ENCODE measurements at regions not wholly inside any gene's neighbourhood (a gene's known extent, or its start where the extent isn't known, plus 50 kb on each side); places are given as distances from the start of the nearest gene placed in this dataset.
A peak's percentile ranks its signal among the peaks of the same experiment; 100 is the strongest.
"Not testable (repeated sequence)": the region's sequence is repeated elsewhere in the genome, so short reads cannot be mapped to it uniquely, and the experiment has no call there.

DNA sequence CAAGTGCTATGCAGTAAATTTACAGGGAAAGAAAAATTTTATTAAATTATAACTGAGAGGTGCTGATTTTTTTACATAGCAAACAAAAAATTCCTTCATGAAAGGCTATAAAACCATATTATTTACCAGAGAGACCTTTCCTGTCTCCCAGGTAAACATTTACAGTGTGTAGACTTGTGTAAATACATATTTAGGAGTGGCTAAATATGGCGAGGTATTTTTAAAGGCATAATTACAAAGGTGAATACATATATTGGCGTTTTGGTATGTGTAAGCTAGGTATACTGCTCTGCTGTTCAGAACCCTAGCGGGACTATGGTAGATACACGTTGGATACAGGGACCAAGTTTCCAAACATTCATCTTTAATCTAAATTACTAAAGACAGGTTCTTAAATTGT lies 170.6 kb upstream of the MEF2C start:
- POLR2A ChIA-PET (ENCODE audit: low non-redundant PET): no interaction called here
- TF ChIP-seq, protein P1, sequence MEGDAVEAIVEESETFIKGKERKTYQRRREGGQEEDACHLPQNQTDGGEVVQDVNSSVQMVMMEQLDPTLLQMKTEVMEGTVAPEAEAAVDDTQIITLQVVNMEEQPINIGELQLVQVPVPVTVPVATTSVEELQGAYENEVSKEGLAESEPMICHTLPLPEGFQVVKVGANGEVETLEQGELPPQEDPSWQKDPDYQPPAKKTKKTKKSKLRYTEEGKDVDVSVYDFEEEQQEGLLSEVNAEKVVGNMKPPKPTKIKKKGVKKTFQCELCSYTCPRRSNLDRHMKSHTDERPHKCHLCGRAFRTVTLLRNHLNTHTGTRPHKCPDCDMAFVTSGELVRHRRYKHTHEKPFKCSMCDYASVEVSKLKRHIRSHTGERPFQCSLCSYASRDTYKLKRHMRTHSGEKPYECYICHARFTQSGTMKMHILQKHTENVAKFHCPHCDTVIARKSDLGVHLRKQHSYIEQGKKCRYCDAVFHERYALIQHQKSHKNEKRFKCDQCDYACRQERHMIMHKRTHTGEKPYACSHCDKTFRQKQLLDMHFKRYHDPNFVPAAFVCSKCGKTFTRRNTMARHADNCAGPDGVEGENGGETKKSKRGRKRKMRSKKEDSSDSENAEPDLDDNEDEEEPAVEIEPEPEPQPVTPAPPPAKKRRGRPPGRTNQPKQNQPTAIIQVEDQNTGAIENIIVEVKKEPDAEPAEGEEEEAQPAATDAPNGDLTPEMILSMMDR (conservative IDR thresholded peaks at IDR 0.05; ENCODE audit: low read depth): no peak
- no peak for DNase-seq (ENCODE audit: low spot score)
- H3K27ac ChIP-seq: no peak overlapping the region
- CTCF ChIA-PET: no interaction called here

- POLR2A ChIA-PET (ENCODE audit: low non-redundant PET); H3K27ac ChIP-seq; DNase-seq (ENCODE audit: low spot score); CTCF ChIA-PET: not testable (repeated sequence)
Observed at GRCh38 chr5:89050062-89050461, 167.1 kb upstream of the MEF2C start.

DNA sequence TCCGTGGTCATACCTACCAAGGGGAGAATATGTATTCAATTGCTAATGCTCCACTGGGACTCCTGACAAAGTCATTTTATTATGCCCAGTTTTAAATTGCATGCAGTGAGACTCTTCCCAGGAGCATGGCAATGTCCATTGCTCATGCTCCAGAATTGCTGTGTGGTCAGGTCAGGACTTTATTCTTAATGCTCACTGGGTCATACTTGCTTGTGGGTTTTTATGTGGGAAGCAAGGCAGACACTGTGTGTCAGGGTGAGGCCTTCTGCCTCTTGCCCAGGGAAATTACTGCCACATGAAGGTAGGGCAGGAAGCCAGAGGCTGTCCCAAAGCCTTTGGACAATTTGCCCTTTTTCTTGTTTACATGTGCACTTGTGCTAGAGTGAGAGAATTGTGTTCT lies 164.6 kb upstream of the MEF2C start:
- CTCF ChIA-PET: no interaction called here
- H3K27ac ChIP-seq: no peak overlapping the region
- TF ChIP-seq, protein P1 (conservative IDR thresholded peaks at IDR 0.05; ENCODE audit: low read depth): no peak
- no peak for DNase-seq (ENCODE audit: low spot score)
- POLR2A ChIA-PET (ENCODE audit: low non-redundant PET): no interaction called here

DNA sequence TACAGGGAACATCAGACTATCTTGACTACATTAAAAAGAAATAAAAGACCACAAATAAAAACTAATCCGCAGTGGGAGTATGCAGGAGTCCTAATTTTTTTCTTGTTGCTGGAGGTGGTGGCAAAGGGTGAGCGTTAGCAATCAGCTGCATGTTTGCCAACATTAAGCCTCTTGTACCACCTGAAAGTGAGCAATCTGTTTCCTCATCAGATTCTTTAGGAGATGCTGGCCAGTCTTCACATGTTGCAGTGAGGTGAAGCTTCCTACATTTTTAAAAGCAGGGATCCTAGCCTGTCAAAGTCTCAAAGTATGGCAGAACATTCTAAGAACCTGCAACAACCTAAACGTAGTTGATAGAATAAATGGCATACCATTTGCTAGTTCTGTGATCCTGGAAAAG lies 162.2 kb upstream of the MEF2C start:
- TF ChIP-seq, protein P1 (conservative IDR thresholded peaks at IDR 0.05; ENCODE audit: low read depth): no peak
- H3K27ac ChIP-seq: no peak overlapping the region
- POLR2A ChIA-PET (ENCODE audit: low non-redundant PET): no interaction called here
- CTCF ChIA-PET: no interaction called here
- DNase-seq (ENCODE audit: low spot score): no peak

GRCh38 chr5:89044674-89045200 lies 161.8 kb upstream of the MEF2C start:
- H3K27ac ChIP-seq: no peak overlapping the region
- TF ChIP-seq, protein P1 (conservative IDR thresholded peaks at IDR 0.05; ENCODE audit: low read depth): no peak
- ChIA-PET POLR2A (ENCODE audit: low non-redundant PET) (no interaction called here), CTCF (no interaction called here)
- no peak for DNase-seq (ENCODE audit: low spot score)

DNA sequence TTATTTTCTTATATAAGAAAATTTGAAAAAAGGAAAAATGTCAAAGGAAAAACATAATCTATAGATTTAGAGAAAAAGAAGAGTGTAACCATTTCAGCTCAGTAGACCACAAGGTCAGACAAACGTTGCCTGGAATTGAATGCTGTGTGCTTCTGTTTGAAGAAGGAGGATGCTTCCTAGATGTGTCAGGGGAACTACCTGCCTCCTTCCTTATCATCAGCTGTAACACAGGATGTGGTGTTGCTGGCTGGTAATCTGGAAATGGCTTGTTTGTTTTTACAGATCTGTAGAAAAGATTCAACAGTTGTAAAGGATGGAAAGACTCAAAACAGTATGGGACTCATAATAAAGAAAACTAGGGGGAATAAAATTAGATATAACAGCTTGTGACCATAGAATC lies 160.7 kb upstream of the MEF2C start:
- H3K27ac ChIP-seq: no peak overlapping the region
- TF ChIP-seq, protein P1 (conservative IDR thresholded peaks at IDR 0.05; ENCODE audit: low read depth): no peak
- CTCF ChIA-PET: interaction anchor here (0.5 kb wide), 1 partner anchor 564 kb away, joined by 3 read pairs; no protein-coding TSS in a partner anchor
- peak; percentile 13 for DNase-seq (ENCODE audit: low spot score)
- POLR2A ChIA-PET (ENCODE audit: low non-redundant PET): no interaction called here

GRCh38 chr5:89042746-89043145 lies 159.8 kb upstream of the MEF2C start:
- ChIA-PET CTCF (interaction anchor here (0.7 kb wide), 1 partner anchor 28 kb away, joined by 9 read pairs; no protein-coding TSS in a partner anchor), POLR2A (ENCODE audit: low non-redundant PET) (no interaction called here)
- TF ChIP-seq, protein P1 (conservative IDR thresholded peaks at IDR 0.05; ENCODE audit: low read depth): no peak
- no peak overlapping the region for H3K27ac ChIP-seq
- DNase-seq (ENCODE audit: low spot score): no peak
